H1 (cell line): ENCODE measurements at regions not wholly inside any gene's neighbourhood (a gene's known extent, or its start where the extent isn't known, plus 50 kb on each side); places are given as distances from the start of the nearest gene placed in this dataset.

Experiments
- KDM1A ChIP-seq: fragments of 200-600, 300-600 bp; sonication (generic); IDR thresholded peaks from 2 replicates; pipeline ENCODE4 v1.7.1; 2016; ENCODE audit warnings: mild to moderate bottlenecking, low read length, borderline replicate concordance
- SRF ChIP-seq: IDR thresholded peaks from 2 replicates; pipeline ENCODE4 v1.6.1; 2011; ENCODE audit warnings: mild to moderate bottlenecking, low read depth, low read length, moderate library complexity
- TF ChIP-seq, protein P1 (sequence below), 3 experiments: IDR thresholded peaks; 1 replicate in 2 of 3; 2 replicates in 1 of 3; pipeline versions ENCODE4 v1.5.1 to v1.6.1; 2011; ENCODE audit warnings: low read length in 3 of 3, mild to moderate bottlenecking in 3 of 3, inconsistent platforms in 2 of 3, low read depth in 1 of 3, moderate library complexity in 1 of 3; ENCODE audit not compliant: insufficient read depth in 1 of 3; ENCODE audit errors: control extremely low read depth in 1 of 3

DNA sequence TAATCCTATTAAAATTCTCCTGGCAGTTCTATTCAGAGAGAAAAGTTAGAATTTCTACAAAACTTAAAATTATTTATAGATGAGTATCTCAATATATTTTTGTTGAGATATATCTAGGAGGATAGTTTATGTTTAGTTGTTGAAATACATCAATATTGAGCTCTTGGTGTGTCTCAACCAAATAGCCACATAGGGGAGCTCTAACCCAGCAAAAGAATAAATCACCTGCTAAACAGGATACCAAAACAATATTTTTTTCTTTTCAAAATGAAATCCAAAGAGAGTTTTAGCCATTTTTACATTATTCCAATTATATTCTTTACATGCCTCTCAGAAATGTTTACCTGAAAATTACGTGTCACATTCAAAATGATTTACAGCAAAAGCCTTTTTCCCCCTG lies 954.7 kb downstream of the SLITRK6 start (continued):
- TF ChIP-seq, protein P1, sequence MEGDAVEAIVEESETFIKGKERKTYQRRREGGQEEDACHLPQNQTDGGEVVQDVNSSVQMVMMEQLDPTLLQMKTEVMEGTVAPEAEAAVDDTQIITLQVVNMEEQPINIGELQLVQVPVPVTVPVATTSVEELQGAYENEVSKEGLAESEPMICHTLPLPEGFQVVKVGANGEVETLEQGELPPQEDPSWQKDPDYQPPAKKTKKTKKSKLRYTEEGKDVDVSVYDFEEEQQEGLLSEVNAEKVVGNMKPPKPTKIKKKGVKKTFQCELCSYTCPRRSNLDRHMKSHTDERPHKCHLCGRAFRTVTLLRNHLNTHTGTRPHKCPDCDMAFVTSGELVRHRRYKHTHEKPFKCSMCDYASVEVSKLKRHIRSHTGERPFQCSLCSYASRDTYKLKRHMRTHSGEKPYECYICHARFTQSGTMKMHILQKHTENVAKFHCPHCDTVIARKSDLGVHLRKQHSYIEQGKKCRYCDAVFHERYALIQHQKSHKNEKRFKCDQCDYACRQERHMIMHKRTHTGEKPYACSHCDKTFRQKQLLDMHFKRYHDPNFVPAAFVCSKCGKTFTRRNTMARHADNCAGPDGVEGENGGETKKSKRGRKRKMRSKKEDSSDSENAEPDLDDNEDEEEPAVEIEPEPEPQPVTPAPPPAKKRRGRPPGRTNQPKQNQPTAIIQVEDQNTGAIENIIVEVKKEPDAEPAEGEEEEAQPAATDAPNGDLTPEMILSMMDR (IDR thresholded peaks at IDR 0.05; ENCODE audit: control extremely low read depth in 1 of 3, insufficient read depth in 1 of 3, low read depth in 1 of 3, low read length in 3 of 3) = peak in 2 of 3 experiments; percentile 31 to 46; a peak in 2 of 4 replicates
- TF ChIP-seq SRF (no peak), KDM1A (no peak)
